GM12874 (cell line): ENCODE measurements at regions not wholly inside any gene's neighbourhood (a gene's known extent, or its start where the extent isn't known, plus 50 kb on each side); places are given as distances from the start of the nearest gene placed in this dataset.

Source experiments
- CTCF ChIP-seq: IDR thresholded peaks from 2 replicates; pipeline ENCODE4 v1.5.1; 2011; ENCODE audit warnings: low read depth, mild to moderate bottlenecking, control low read depth, low read length, moderate library complexity; ENCODE audit not compliant: insufficient read depth

- no peak for TF ChIP-seq CTCF
Observed at GRCh38 chr17:64732336-64733006, 70.4 kb upstream of the SMURF2 start.

GRCh38 chr17:64729201-64729600 is 67.1 kb upstream of the SMURF2 start:
- TF ChIP-seq CTCF = no peak

GRCh38 chr17:64728041-64728695 is 66.1 kb upstream of the SMURF2 start:
- TF ChIP-seq CTCF = no peak

- no peak for TF ChIP-seq CTCF
Observed at GRCh38 chr17:64723781-64724180, 61.7 kb upstream of the SMURF2 start.

GRCh38 chr17:64718058-64718457 is 56.0 kb upstream of the SMURF2 start:
- no peak for TF ChIP-seq CTCF
